GM21390 (cell line): ENCODE measurements at regions not wholly inside any gene's neighbourhood (a gene's known extent, or its start where the extent isn't known, plus 50 kb on each side); places are given as distances from the start of the nearest gene placed in this dataset.

Experiments used
- ATAC-seq: cut with Tn5 transposase; IDR thresholded peaks from one replicate; pipeline ENCODE4 v1.9.1; 2021; ENCODE audit not compliant: unreplicated experiment

DNA sequence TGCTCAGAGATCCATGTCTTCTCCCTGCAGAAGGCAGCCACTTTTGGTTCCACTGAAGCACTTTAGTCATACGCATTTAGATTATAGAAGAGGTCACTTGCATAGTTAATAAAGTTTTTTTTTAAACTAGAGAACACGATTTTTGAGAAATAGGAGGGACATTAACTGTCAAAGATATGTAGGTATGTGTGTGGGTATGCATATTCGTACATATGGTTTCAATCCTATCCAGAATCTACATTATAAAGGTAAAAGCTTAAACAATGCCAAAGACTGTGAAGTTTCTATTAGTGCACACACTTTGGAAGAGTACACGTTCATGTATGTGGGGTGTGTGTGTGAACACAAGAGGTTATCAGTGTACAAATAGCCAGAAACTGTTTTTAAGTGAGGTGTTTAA is 103.2 kb downstream of the BTBD3 start:
- ATAC-seq = no peak

DNA sequence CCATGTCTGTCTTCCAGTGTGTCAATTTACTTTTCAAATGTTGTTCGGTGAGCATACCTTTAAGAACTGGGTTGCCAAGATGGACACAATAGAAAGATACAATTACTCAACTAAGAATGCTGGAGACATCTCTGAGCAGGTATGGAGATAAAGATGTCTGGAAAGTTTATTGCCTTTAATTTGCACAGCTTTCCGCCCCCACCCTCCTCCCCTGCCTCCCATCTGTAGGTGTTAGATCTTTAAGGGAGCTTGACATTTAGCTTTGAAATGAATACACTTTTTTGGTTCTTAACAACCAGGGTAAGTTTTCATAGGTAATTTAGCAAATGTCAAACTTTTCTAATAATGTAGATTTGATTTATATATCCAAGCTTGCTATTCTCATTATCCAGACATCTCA is 104.4 kb downstream of the BTBD3 start:
- ATAC-seq = no peak

DNA sequence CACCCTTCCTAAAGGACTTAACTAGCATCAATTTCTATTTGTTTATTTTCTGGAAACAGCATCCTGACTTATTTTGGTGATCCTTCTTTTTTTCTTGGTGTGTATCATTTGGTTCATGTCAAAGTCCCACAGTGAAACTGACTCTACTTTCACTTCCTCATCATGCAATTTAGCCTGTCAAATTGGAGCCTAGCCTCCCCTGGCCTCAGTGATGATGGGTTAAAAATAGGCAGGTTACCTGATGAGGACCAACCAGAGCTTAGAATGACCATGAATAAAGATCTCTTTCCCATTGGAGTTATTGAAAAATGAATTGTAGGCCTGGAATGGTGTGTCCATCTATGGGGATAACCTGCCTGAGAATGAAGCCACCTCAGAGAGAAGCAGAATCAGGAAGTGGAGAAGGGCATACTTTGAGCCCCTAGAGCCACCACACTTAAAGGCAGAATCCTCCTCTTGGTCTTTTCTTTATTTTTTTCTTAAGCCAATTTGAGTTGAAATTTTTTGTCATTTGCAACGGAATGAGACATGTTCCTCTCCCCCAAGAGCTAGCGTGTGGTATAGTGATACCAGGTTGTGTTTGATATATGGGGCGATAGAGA is 105.6 kb downstream of the BTBD3 start:
- no peak for ATAC-seq

DNA sequence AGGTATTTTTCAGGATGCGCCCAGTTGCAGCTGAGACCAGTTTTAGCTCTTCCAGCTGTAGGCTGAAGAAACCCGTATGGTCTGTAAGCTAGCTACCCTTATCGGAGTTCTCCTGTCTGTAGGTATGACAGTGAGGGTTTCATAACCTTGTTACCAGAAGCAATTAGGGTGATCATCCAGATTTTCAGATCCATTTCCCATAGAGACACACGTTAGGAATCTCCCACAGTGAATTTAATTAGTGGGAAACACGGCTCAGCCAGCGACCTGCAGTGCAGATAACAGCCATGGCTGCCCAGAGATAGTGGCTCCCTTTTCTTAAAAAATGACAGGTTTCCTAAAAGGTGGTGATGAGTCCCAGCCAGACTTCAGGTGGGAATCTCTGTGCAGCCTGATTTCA is 111.1 kb downstream of the BTBD3 start:
- no peak for ATAC-seq

DNA sequence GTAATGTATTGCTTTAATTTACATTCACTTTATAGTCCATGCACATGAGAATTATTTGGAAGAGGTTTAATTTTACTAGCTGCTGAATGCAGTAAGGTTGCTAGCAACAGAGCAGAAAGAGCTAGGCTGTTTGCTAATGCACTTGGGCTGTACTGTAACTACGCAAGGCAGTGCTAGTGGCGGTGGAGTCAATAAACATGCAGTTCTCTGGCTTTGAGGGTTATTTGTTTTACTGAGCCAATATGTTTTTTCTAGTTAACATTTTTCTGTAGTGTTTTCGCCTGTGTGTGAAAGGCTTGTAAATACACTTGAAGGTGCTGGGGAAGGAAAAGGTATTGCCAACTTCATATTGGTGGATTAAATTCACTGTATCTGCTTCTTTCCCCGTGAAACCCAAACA is 112.8 kb downstream of the BTBD3 start:
- no peak for ATAC-seq

DNA sequence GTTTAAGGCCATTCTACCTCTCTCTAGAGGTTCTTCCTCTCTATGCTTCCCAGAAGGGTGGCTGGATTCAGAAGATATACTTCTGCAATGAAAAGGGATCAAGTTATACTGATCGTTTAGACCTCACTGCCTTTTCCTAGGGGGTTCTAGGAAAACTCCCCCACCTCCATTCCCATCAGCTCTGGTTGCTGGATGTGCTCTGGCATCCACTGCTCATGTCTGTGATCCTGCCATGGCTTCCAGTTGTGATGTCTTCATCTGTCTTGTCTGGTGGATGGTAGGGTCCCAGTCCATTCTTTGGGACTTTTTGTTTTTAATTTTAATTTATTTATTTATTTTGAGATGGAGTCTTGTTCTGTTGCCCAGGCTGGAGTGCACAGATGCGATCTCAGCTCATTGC is 118.4 kb downstream of the BTBD3 start:
- no peak for ATAC-seq

DNA sequence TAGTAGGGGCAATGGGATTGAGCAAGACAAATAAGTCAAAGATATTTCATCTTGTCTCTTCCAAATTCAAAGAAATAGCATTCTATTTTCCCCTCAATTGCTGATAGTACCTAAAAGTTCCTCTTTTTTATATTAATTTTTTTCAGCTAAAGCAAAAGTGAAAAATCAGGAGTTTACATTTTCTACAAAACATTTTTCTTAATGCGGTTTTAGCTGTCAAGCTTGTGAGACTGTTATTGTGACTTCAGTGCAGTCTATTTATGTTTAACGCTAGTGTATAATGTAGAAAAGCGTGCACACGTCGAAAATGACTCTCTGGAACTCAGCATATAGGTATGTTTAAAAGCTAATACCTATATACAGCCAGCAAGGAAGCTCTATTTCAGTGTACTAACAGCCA is 119.8 kb downstream of the BTBD3 start:
- no peak for ATAC-seq

DNA sequence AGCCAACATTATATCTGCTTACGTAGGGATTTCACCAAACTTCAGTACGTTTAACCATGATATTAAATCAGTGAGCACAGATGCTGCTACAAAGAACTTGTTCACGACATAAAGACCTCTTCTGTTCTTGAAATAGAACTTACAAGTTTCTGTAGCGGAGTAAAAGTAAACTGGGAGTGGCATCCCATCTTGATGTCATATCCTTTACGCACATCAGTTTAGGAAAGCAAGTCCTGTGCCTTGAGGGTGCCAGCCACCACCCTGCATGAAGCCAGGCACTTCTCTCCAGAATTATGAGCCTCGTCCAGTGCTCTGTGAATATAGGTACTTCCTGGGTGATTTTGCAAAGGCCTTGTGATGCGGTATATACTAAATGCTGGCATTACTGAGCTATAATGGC is 122.6 kb downstream of the BTBD3 start:
- no peak for ATAC-seq

DNA sequence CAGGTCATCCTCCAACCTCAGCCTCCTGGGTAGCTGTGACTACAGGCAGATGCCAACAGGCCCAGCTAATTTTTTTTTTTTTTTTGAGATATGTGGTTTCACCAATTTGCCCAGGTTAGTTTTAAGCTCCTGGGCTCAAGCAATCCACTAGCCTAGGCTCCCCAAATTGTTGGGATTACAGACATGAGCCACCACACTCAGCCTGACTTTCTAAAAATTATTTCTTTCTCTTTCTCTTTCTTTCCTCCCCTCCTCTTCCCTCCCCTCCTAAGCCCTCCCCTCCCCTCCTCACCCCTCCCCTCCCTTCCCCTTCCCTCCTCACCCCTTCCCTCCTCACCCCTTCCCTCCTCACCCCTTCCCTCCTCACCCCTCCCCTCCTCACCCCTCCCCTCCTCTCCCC is 127.3 kb downstream of the BTBD3 start:
- no peak for ATAC-seq

DNA sequence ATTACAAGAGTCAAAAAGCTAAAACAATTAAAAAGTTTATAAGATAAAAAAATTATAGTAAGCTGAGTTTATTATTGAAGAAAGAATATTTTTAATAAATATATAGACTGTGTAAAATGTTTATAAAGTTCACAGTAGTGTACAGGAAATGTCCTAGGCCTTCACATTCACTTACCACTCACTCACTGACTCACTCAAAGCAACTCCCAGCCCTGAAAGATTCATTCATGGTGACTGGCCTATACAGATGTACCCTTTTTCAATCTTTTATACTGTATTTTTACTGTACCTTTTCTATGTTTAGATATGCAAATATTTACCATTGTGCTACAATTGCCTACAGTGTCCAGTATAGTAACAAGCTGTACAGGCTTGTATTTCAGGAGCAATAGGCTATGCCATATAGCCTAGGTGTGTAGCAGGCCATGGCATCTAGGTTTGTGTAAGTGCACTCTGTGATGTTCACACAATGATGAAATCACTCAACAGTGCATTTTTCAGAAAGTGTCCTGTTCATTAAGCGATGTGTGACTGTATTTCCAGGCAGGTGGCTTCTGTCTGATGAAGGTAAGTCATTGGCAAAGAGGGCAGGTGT is 130.2 kb downstream of the BTBD3 start:
- no peak for ATAC-seq

DNA sequence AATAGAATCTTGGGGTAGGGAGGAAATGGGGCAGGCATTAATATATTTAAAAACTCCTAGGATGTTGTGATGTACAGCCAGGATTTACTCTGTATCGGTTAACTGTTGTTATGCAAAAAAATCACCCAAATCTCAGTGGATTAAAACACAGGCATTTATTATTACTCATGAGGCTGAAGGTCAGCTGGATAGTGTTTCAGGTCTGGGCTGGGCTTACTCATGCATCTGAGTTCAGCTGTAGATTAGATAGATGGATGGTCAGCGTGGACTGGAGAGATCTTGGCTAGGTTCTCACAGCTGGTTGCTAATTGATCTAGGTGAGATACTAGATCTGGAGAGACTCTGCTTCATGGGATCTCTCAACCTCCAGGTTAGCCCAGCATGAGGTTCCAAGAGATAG is 131.4 kb downstream of the BTBD3 start:
- ATAC-seq = no peak

DNA sequence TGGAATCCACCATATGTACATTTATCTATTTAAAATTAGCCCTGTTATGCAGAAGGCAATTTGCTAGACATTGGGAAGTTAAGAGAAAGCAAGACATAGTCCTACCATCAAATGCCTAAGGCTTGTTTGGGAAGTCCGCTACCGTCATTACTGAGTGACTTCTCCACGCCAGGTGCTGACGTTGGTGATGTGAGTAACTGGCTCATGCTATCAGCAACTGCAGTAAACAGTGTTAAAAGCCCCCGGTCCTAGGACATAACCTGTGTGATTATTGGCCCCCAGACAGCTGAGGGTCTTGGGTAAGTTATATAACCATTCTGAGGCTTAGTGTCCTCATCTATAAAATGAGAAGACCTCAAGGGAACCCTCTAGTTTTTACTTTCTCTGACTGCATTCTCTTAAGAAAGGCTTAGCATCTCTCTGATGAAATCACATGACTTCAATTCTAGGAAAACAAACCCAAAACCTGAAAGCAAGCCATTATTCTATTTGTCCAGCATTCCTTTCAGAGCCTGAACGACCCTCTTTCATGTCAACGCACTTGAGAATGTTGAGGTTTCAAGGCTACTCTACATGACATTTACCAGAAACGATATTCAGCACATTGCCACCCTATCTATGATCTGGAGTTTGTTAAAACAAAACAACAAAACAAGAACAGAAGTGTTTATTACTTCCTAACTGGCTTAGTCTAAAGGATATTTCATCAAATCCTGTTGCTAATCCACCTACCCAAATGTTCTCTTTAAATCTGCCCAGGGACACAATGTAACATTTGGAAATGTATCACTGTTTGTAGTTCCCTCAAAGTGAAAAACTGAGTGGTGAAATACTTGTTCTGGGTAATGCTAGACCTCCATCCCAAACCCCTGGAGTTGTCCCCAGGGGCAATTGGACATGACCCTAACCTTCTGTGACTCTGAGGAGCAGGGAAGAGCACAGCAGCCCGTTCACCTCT is 133.8 kb downstream of the BTBD3 start:
- ATAC-seq = no peak

DNA sequence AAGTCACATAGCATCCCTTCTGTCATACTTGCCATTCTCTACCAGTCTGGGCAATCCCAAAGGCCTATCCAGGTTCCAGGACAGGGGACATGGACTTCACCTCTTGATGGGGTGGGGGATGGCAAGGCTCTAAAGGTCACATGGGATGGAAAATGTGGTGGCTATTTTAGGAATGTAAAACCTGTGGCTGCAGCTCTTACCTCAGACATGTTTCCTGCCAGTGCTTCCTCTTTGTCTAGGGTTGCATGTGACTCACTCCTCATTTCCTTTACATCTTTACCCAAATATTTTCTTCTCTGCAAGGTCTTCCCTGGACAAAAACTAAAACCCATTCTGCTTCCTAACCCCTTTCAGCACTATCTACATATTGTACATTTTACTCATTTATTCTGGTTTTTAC is 135.7 kb downstream of the BTBD3 start:
- ATAC-seq = no peak

DNA sequence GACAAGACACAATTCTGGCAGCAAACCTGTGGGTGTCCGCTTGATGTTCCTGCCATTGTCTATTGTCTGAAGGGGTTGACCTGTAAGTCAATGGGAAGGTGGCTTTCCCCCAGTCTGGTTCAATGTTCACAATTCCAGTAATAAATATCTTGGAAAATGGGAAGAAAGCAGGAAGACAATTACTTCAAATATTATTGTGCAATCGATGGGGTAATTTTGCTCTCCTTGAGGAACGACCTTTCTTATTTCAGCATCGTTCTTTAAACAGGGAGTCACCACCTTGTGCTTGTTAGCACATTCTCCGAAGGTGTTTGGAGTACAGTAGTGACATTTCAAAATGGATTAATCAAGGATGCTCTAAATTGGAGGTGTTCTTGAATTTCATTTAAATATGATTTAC is 136.9 kb downstream of the BTBD3 start:
- no peak for ATAC-seq

DNA sequence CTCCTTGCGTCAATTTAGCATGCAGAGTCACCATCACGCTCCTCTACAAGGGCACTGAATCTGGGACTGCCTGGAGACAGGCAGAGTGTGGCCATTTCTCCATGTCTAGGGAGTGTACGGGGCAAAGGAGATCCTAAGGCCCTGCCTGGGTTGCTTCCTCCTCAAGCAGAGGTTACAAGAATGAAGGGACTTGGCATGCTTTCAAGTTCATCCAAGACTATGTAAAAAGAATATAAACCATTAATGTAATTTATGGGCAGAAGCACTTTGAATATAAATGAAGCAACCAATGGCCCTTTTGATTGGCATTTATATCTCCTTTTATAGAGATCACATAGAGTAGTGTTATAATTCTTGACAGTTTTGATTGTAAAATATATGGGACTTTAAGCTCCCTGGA is 137.5 kb downstream of the BTBD3 start:
- ATAC-seq = no peak

DNA sequence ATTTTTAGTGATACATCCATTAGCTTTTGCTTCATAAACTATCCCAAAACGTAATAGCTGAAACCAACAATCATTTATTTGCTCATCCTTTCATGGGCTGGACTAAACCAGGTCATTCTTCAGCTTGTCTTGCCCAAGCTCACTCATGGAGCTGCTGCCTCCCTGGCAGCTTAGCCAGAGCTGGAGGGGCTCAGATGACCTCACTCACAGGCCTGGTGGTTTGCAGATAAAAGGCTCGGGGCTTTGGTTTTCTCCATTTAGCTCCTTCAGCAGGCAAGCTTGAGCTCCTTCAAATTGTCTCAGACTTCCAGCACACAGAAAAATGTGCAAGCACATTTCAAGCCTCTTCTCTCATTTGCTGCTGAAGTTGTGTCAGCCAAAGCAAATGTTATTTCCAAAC is 139.1 kb downstream of the BTBD3 start:
- ATAC-seq = no peak

DNA sequence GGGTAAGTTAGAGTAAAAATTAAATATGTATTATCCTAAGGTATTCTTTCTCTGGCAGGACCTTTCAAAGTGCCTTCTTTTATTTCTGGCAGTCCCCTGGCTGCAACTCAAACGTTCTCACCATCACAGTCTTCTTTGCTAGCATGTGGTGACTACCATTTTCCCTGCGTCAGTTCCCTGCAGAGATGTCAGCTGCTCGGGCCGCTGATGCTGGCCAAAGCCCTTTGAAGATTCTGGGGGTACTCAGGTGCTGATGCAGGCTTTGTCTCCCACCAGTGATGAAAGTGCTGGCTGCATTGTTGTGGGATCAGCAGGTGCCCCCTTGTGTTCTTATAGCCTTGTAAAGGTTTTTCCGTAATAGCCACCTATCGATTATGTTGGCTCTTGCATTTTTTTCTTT is 140.1 kb downstream of the BTBD3 start:
- ATAC-seq = no peak

DNA sequence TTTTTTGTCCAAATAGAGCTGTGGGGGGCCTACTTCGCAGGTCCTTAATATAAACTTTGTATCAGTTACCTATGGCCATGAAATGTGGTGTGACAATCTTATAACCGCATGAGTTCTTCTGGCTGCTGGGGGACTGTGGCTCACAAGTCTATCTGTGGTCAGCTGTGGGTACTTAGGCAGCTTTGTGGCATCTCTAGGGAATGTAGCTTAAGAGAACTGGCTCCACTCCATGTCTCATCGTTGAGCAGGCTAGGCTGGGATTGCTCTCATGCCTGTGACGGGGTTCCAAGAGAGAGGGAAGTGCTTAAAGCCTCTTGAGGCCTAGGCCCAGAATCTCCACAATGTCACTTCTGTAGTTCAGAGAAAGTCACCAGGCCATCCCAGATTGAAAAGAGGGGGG is 140.5 kb downstream of the BTBD3 start:
- ATAC-seq = no peak

DNA sequence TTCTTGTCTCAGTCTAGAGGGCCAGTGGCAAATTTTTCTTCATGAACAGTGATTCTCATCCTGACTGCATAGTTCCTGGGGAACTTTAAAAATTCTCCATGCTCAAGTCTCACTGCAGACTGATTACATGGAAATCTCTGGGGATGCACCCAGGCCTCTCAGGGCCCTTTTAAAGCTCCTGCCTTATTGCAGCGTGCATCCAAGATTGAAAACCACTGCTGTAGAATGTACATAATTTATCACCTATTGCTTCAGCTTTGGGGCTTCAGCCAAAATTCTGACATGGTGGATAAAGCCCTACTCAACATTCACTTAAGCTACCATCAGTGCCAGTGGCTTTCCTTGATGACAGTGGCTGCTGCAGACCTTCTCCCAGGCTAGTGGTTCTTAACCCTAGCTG is 143.8 kb downstream of the BTBD3 start:
- ATAC-seq = no peak

DNA sequence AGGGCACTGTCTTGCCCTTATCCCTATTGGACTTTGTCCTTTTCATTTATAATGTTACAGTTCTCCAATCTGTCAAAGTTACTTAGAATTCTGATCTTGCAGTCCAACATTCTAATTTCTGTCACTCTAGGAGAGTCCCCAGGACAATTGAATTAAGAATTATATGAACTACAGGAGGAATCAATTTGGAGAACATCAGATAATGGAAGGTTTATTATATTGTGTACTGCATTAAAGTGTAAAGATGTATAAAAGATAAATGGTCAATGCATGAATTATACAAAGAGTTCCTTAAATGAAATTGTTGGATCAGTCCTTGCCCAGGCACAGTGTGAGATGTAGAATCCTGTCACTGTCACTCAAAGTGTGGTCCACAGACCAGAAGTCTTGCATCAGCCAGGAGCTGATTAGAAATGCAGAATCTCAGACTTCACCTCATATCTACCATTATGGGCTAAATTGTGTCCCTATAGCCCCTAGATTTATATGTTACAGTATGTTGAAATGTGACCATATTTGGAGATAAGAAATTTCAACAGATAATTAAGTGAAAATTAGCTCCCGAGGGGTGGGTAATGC is 145.5 kb downstream of the BTBD3 start:
- no peak for ATAC-seq

DNA sequence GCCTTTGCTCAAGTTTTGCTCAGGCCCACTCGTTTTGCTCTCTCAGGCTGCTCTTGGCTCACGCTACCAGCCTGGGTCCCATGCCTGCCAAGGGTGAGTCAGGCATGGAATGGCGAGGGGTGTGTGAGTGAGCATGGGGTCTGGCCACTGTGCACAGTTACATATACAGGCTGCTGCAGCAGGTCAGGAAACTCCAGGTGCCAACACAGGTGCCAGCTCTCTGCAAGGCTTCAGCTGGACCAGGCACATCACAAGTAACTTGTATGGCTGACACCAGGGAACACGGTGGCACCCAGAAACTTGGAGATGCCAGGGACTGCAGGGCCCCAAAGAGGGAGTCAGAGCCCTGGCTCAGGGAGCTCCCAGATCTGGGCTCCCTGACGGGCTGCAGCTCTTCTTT is 146.8 kb downstream of the BTBD3 start:
- no peak for ATAC-seq

DNA sequence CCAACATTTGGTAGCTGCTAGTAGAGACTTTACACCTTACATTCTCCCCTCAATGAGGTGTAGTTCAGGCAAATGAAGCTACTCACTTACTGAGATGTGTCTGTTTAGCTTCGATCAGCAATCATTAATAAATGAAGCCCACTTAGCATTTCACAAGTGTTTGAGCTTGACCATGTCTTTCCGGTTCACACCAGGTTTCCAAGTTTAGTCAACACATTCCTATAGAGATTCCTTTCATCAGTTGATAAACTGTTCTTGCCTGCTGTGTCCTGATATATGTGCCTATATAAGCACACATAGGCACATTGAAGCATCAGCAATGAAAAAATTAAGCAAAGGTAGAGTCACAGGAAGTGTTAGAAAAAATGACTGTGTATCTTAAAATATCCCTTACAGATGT is 150.0 kb downstream of the BTBD3 start:
- ATAC-seq = no peak
